ENCODE measurements at regions not wholly inside any gene's neighbourhood (a gene's known extent, or its start where the extent isn't known, plus 50 kb on each side); places are given as distances from the start of the nearest gene placed in this dataset.

GRCh38 chr6:155694419-155694790 lies 238.8 kb upstream of the NOX3 start:
- Histone ChIP-seq H4K91ac (ENCODE audit: insufficient read depth, low read depth, low read length) (no peak overlapping the region), H4K8ac (ENCODE audit: low read depth in 2 of 2, low read length in 2 of 2) (no peak overlapping the region), H3K36me3 (ENCODE audit: control insufficient read depth, insufficient read depth, low read length) (no peaks in the 10 kb centered on the region), H3K14ac (replicated peaks; ENCODE audit: low read depth, low read length) (no peak overlapping the region), H2BK15ac (ENCODE audit: low read depth, low read length) (no peak overlapping the region), H3K27ac (ENCODE audit: insufficient read depth, low read length) (no peak overlapping the region), H2AFZ (replicated peaks; ENCODE audit: low read length, poor library complexity) (no peak overlapping the region), H3K9me3 (ENCODE audit: control insufficient read depth, insufficient read depth, low read length) (no peaks in the 10 kb centered on the region), H4K20me1 (ENCODE audit: insufficient read depth, low read length) (no peaks in the 10 kb centered on the region), H3K9me1 (ENCODE audit: insufficient read depth, low read length) (no peaks in the 10 kb centered on the region), H3K18ac (ENCODE audit: low read depth, low read length) (no peak overlapping the region), H3K27me3 (ENCODE audit: control insufficient read depth, insufficient read depth, low read length) (no peaks in the 10 kb centered on the region), H3K9ac (ENCODE audit: low read depth, low read length) (no peak overlapping the region), H2AK9ac (replicated peaks; ENCODE audit: low read depth, low read length, poor library complexity) (no peak overlapping the region), H3K4me1 (ENCODE audit: control insufficient read depth, insufficient read depth, low read length) (no peaks in the 10 kb centered on the region), H3K4me3 (ENCODE audit: insufficient read depth, low read depth, low read length) (no peak overlapping the region), H4K5ac (ENCODE audit: low read depth, low read length) (no peak overlapping the region), H2BK120ac (ENCODE audit: low read depth, low read length) (no peak overlapping the region), H2BK5ac (ENCODE audit: low read depth, low read length, poor library complexity, severe bottlenecking) (no peak overlapping the region), H2AK5ac (ENCODE audit: low read depth, low read length) (no peak overlapping the region), H3K4ac (ENCODE audit: low read depth, low read length) (no peak overlapping the region), H2BK20ac (ENCODE audit: low read depth, low read length) (no peak overlapping the region), H3K79me1 (ENCODE audit: low read depth in 1 of 2, low read length in 2 of 2) (no peaks in the 10 kb centered on the region), H3K23ac (ENCODE audit: low read depth, low read length) (no peak overlapping the region), H3K4me2 (ENCODE audit: low read depth, low read length) (no peak overlapping the region), H3K56ac (ENCODE audit: extremely low read depth, insufficient read depth, low read length) (no peak overlapping the region)
- ChIA-PET POLR2A (ENCODE audit: unreplicated experiment) (no interaction called here), CTCF (no interaction called here)
- WGBS, 2 experiments (ENCODE audit: extremely low coverage in 2 of 2, insufficient read length in 1 of 2): no CpG with 5 or more reads among the region's 3 CpGs
- TF ChIP-seq CTCF (conservative IDR thresholded peaks at IDR 0.05; ENCODE audit: low read depth, low read length): no peak
- no peak for TF ChIP-seq MAFK (IDR thresholded peaks at IDR 0.05; ENCODE audit: low read depth, low read length)
- TF ChIP-seq BHLHE40 (IDR thresholded peaks at IDR 0.05; ENCODE audit: low read depth, low read length): no peak
- no peak for TF ChIP-seq POLR2A (IDR thresholded peaks at IDR 0.05; ENCODE audit: low read depth, low read length)
- no peak for TF ChIP-seq MXI1 (IDR thresholded peaks at IDR 0.05; ENCODE audit: borderline replicate concordance, low read depth, low read length)
- no peak for TF ChIP-seq CHD1 (IDR thresholded peaks at IDR 0.05; ENCODE audit: low read depth, low read length)
- TF ChIP-seq ELK1 (IDR thresholded peaks at IDR 0.05; ENCODE audit: borderline replicate concordance, low read depth, low read length): no peak
- TF ChIP-seq USF2 (IDR thresholded peaks at IDR 0.05; ENCODE audit: low read depth, low read length): no peak
- TF ChIP-seq CEBPB (IDR thresholded peaks at IDR 0.05; ENCODE audit: low read depth, low read length): no peak
- no peak for TF ChIP-seq NFE2L2 (IDR thresholded peaks at IDR 0.05; ENCODE audit: low read depth, low read length)
- no peak for TF ChIP-seq RCOR1 (IDR thresholded peaks at IDR 0.05; ENCODE audit: insufficient replicate concordance, low read length)
- no peak for TF ChIP-seq FOS (IDR thresholded peaks at IDR 0.05; ENCODE audit: low read depth, low read length)
- TF ChIP-seq RAD21 (IDR thresholded peaks at IDR 0.05; ENCODE audit: low read length): no peak
- no peak for TF ChIP-seq MAZ (IDR thresholded peaks at IDR 0.05; ENCODE audit: borderline replicate concordance, low read depth, low read length)
- ATAC-seq (ENCODE audit: low read depth): no peak
- in situ Hi-C loops (cut with MboI; ENCODE audit: low sequenced_read_pairs) (no loop called here), intact Hi-C loops (cut with micrococcal nuclease) (no loop called here), dilution Hi-C loops (cut with HindIII; ENCODE audit: low sequenced_read_pairs, unreplicated experiment) (no loop called here)
- DNase-seq: no peak
- BruUV-seq (replicated peaks): no TSS peak
